Lower leg skin (tissue), 4 donors: ENCODE measurements at regions not wholly inside any gene's neighbourhood (a gene's known extent, or its start where the extent isn't known, plus 50 kb on each side); places are given as distances from the start of the nearest gene placed in this dataset.

Source experiments
- DNase-seq, 2 donors: peaks; one replicate each; pipeline ENCODE4 v3.0.0-alpha.2; 2019; ENCODE audit warnings: low spot score in 2 of 2
- H3K4me3 ChIP-seq: fragments of 200-600 bp; sonication (generic); 2 replicates; pipeline ENCODE4 v1.5.1; 2017; ENCODE audit warnings: mild to moderate bottlenecking, low read depth; ENCODE audit not compliant: poor library complexity, severe bottlenecking
- POLR2A ChIP-seq, 2 donors: fragments of 450-650 bp; IDR thresholded peaks; one replicate each; pipeline ENCODE4 v1.6.1; 2016 to 2017; ENCODE audit warnings: antibody characterized with exemption in 2 of 2, mild to moderate bottlenecking in 1 of 2, moderate library complexity in 1 of 2
- WGBS, 2 donors: methylation state at CpG; one replicate each; pipeline ENCODE4 v1.1.5; 2018; 5-methylcytosine and 5-hydroxymethylcytosine counted together
- intact Hi-C: fragments of 100-400 bp; cut with DNase I; formaldehyde crosslinking; loops from one replicate; pipeline ENCODE4 v1.15.0; 2023; ENCODE audit warnings: low total_unique reads
- TF ChIP-seq, protein P1 (sequence below), 3 donors: fragments of 450-650 bp; IDR thresholded peaks; one replicate each; pipeline ENCODE4 v1.5.1; 2016; ENCODE audit warnings: antibody characterized with exemption in 3 of 3, mild to moderate bottlenecking in 3 of 3, moderate library complexity in 2 of 3

DNA sequence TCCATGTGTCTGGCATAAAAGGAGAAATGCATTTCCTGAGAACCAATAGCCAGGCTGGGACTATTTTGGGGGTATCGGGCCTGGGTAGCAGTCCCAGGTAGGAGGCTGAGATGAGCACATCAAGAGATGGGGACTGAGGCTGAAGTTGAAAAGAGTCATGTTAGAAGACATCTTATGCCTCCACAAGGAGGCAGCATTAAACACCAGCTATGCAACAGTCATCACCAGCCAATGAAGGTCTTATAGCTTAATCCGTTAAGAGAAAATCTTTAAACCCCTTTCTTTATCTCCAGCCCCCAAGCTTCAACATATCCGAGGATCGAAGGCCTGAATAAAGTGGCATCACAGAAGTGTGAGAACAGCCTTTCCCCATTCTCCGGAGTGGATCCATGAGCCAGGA is 640.7 kb upstream of the PTBP2 start:
- intact Hi-C loops, result no loop called here
- DNase-seq, result no peak
- H3K4me3 ChIP-seq, result no peak overlapping the region
- no peak for TF ChIP-seq POLR2A (IDR thresholded peaks at IDR 0.05)
- TF ChIP-seq, protein P1, sequence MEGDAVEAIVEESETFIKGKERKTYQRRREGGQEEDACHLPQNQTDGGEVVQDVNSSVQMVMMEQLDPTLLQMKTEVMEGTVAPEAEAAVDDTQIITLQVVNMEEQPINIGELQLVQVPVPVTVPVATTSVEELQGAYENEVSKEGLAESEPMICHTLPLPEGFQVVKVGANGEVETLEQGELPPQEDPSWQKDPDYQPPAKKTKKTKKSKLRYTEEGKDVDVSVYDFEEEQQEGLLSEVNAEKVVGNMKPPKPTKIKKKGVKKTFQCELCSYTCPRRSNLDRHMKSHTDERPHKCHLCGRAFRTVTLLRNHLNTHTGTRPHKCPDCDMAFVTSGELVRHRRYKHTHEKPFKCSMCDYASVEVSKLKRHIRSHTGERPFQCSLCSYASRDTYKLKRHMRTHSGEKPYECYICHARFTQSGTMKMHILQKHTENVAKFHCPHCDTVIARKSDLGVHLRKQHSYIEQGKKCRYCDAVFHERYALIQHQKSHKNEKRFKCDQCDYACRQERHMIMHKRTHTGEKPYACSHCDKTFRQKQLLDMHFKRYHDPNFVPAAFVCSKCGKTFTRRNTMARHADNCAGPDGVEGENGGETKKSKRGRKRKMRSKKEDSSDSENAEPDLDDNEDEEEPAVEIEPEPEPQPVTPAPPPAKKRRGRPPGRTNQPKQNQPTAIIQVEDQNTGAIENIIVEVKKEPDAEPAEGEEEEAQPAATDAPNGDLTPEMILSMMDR (IDR thresholded peaks at IDR 0.05), result no peak
- 95 to 96% methylated on average over 5 of the region's 5 CpGs for WGBS, 2 donors

DNA sequence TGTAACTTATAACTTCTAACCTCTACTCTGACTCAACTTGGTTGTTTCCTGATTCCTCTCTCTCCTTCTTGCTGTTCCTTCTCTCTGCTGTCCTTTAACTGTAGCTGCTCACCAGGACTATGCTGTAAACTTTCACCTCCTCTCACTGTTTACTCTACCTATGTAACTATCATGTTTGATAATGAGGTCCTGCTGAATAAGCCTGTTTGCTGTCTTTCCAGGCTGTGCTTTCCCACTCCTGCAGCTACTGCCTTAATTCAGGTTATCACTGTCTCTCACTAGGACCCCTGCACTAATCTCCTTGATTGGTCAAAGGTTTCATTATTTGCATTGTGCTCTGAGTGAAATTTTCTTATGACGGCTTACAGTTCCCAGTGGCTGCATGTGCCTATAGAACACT is 633.9 kb upstream of the PTBP2 start:
- intact Hi-C loops, result no loop called here
- H3K4me3 ChIP-seq, result no peak overlapping the region
- no peak for DNase-seq
- TF ChIP-seq POLR2A (IDR thresholded peaks at IDR 0.05), result no peak
- TF ChIP-seq, protein P1 (IDR thresholded peaks at IDR 0.05), result no peak
- WGBS, 2 donors, result 94 to 100% methylated on average over 1 of the region's 1 CpG

DNA sequence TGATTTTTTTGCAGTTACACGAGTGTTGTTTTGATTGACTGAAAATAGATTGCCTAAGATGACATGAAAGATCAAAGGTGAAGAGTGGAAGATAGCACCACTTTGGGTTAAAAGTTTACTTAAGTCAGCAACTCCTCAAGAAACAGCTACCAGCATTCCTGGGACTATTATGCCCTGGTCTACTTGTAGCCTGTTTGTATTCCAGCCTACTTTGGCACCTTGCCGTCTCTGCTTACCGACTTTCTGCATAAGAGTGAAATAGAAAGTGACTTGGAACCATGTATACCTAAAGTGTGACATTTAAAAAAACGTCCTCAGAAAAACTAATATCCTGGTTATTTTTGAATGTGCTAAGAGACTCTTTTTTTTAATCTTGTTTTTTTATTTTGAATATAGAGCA is 631.5 kb upstream of the PTBP2 start:
- intact Hi-C loops, result no loop called here

DNA sequence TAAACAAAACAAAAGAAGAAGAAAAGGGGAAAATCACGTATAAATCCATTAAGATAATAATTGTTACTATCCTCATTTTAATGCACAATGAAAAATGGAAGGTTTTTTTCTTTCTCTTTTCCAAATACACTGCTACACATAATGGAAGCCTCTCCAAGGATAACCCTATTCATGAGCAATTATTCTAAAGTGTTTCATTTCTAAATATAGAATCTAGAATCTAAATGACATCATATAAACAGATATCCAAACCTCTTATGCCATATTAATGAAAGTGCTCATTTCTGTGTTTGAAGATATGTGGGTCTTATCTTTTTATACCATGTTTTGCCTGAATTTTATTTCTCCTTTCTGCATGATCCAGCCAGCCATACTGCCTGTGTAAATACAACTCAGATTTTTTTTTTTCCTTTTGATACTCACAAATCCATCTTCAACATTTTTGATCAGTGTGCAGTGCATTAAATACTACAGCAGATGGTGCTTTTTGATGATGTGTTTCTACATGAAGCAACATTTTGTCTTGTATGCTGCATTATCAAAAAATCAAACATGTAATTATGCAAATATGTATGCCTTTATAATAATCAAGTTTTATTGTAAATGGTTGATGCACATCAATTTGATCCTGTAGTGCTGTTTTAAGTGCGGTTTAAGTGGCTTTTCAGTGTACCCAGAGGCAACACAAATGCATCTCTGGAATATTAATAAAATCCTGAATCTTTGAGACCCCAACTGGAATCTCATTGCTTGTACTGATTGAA is 625.6 kb upstream of the PTBP2 start:
- DNase-seq, result no peak
- intact Hi-C loops, result no loop called here
- TF ChIP-seq, protein P1 (IDR thresholded peaks at IDR 0.05), result no peak
- TF ChIP-seq POLR2A (IDR thresholded peaks at IDR 0.05), result no peak
- 68 to 74% methylated on average over 2 of the region's 2 CpGs for whole genome bisulfite sequencing, 2 donors
- no peak overlapping the region for H3K4me3 ChIP-seq

More for the DNA sequence above, 631.5 kb upstream of the PTBP2 start:
- WGBS, 2 donors, result 72 to 82% methylated on average over 4 of the region's 4 CpGs
- no peak for TF ChIP-seq POLR2A (IDR thresholded peaks at IDR 0.05)
- TF ChIP-seq, protein P1 (IDR thresholded peaks at IDR 0.05), result no peak
- H3K4me3 ChIP-seq, result no peak overlapping the region
- DNase-seq, result no peak

DNA sequence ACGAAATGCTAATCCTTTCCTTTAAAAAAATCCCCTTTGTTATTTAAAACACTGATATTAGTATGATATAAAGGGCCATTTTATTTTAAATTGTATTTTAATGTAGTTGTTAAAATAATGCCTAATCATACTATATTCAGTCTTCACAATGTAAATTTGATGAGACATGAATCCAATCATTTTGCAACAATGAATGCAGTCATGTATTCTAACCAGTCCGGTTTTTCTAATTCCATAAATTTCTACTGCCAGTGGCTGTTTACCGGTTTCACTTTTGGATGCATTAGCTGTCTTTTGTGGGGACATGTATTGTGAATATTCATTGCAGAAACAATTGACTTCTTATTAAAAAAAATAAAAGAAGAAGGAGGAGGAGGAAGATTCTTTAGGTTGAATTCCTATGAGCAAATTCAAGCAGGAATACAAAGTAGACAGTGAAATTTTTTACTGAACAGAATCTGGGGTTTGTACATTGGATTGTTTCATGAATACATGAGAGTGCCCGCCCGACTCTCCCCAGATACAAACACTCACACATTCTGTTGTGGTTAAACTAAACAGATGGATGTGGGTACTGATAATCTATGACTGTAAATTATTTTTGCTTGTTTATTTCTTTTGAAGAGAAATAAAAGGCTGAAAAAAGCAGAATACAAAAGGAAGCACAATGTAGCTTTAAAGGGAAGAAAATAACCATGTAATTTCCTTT is 624.8 kb upstream of the PTBP2 start:
- no peak overlapping the region for H3K4me3 ChIP-seq
- intact Hi-C loops, result no loop called here
- 37 to 52% methylated on average over 5 of the region's 5 CpGs for WGBS, 2 donors
- TF ChIP-seq, protein P1 (IDR thresholded peaks at IDR 0.05), result no peak
- DNase-seq, result no peak
